Central memory CD4-positive, alpha-beta T cell (primary cell): ENCODE measurements at regions not wholly inside any gene's neighbourhood (a gene's known extent, or its start where the extent isn't known, plus 50 kb on each side); places are given as distances from the start of the nearest gene placed in this dataset.

Experiments used
- DNase-seq: peaks from one replicate; pipeline ENCODE4 v3.0.0; 2022

GRCh38 chr7:22962775-22963350 is 51.1 kb downstream of the HYCC1 start:
- DNase-seq: no peak

- DNase-seq: no peak
These were observed 55.2 kb downstream of the HYCC1 start for GRCh38 chr7:22958742-22959141.

GRCh38 chr7:22954251-22954650 is 59.7 kb downstream of the HYCC1 start:
- DNase-seq: no peak

GRCh38 chr7:22952306-22953015 is 61.5 kb downstream of the HYCC1 start:
- DNase-seq: no peak

- no peak for DNase-seq
These were observed 64.0 kb downstream of the HYCC1 start for GRCh38 chr7:22949944-22950343.

- DNase-seq: no peak
These were observed 64.7 kb downstream of the HYCC1 start for GRCh38 chr7:22949221-22949620.

GRCh38 chr7:22948770-22949169 is 65.2 kb downstream of the HYCC1 start:
- DNase-seq: no peak

- no peak for DNase-seq
These were observed 68.3 kb downstream of the HYCC1 start for GRCh38 chr7:22945584-22945983.

GRCh38 chr7:22944510-22944909 is 69.4 kb downstream of the HYCC1 start:
- DNase-seq: no peak

GRCh38 chr7:22944022-22944421 is 69.9 kb downstream of the HYCC1 start:
- DNase-seq: no peak

GRCh38 chr7:22942191-22942590 is 71.7 kb downstream of the HYCC1 start:
- DNase-seq: no peak

GRCh38 chr7:22939842-22940241 is 74.1 kb downstream of the HYCC1 start:
- DNase-seq: no peak

GRCh38 chr7:22937946-22938345 is 76.0 kb downstream of the HYCC1 start:
- no peak for DNase-seq

GRCh38 chr7:22936246-22936645 is 77.7 kb downstream of the HYCC1 start:
- no peak for DNase-seq

GRCh38 chr7:22935269-22935668 is 78.7 kb downstream of the HYCC1 start:
- no peak for DNase-seq

- DNase-seq: no peak
These were observed 79.4 kb downstream of the HYCC1 start for GRCh38 chr7:22934473-22935065.

GRCh38 chr7:22934023-22934422 is 79.9 kb downstream of the HYCC1 start:
- no peak for DNase-seq

- DNase-seq: no peak
These were observed 81.0 kb downstream of the HYCC1 start for GRCh38 chr7:22932896-22933295.

- no peak for DNase-seq
These were observed 82.9 kb downstream of the HYCC1 start for GRCh38 chr7:22931011-22931410.

GRCh38 chr7:22922307-22922706 is 91.6 kb downstream of the HYCC1 start:
- DNase-seq: no peak

- DNase-seq: no peak
These were observed 92.4 kb downstream of the HYCC1 start for GRCh38 chr7:22921386-22922086.

- no peak for DNase-seq
These were observed 93.3 kb downstream of the HYCC1 start for GRCh38 chr7:22920672-22921071.

GRCh38 chr7:22913158-22913557 is 90.5 kb upstream of the TOMM7 start:
- DNase-seq: no peak

GRCh38 chr7:22911889-22912288 is 89.2 kb upstream of the TOMM7 start:
- no peak for DNase-seq
